GM12878 (cell line): ENCODE measurements at regions not wholly inside any gene's neighbourhood (a gene's known extent, or its start where the extent isn't known, plus 50 kb on each side); places are given as distances from the start of the nearest gene placed in this dataset.

ENCODE experiments used
- ATAC-seq: fragments of 200-7000 bp; cut with Tn5 transposase; 3 replicates; pipeline ENCODE4 v1.9.1; 2020; ENCODE audit warnings: mild to moderate bottlenecking, moderate library complexity
- BruUV-seq: library from RNA; stranded (reverse); fragments of 400-500 nt; replicated peaks from 2 replicates; lab custom pipeline; 2021; lab: Mats Ljungman, UMichigan
- CTCF ChIA-PET: fragments of 300-600 bp; sonication (Branson Sonifier 250); formaldehyde crosslinking; extraction: SDS; loops from one replicate; lab custom pipeline; 2021; ENCODE audit warnings: inconsistent platforms; lab: Yijun Ruan, JAX
- POLR2A ChIA-PET: fragments of 350-600 bp; formaldehyde crosslinking; extraction: SDS; loops from one replicate; lab custom pipeline; 2021; ENCODE audit warnings: inconsistent platforms; lab: Charles Lee
- RAD21 ChIA-PET: fragments of 300-600 bp; sonication (Branson Sonifier 250); formaldehyde crosslinking; loops from one replicate; lab custom pipeline; 2023; ENCODE audit warnings: antibody characterized with exemption; ENCODE audit not compliant: unreplicated experiment; lab: Charles Lee
- SMC1A ChIA-PET: fragments of 300-600 bp; sonication (Branson Sonifier 250); formaldehyde crosslinking; loops from one replicate; lab custom pipeline; 2023; ENCODE audit not compliant: unreplicated experiment, uncharacterized antibody; lab: Charles Lee
- DNase-seq: peaks from one replicate; pipeline ENCODE4 v3.0.0-alpha.2; 2011; ENCODE audit warnings: low read depth, low spot score
- FAIRE-seq: peaks from 3 replicates; lab custom pipeline; 2011; peaks lifted over from hg19 to GRCh38; lab: Jason Lieb, UNC
- H2AFZ ChIP-seq: 2 replicates; pipeline ENCODE4 v1.6.0; 2011; ENCODE audit warnings: low read depth, low read length, control low read depth; ENCODE audit not compliant: control insufficient read depth
- H3K27ac ChIP-seq: 2 replicates; pipeline ENCODE4 v1.5.1; 2011; ENCODE audit warnings: control low read depth; ENCODE audit not compliant: control insufficient read depth, insufficient read depth
- H3K27me3 ChIP-seq, 2 experiments: replicated peaks in 1 of 2; 2 replicates each; pipeline versions ENCODE4 v1.6.0 to v1.6.1; 2011; ENCODE audit warnings: low read length in 1 of 2; ENCODE audit not compliant: control insufficient read depth in 2 of 2, insufficient read depth in 2 of 2
- H3K36me3 ChIP-seq, 2 experiments: 2 replicates each; pipeline ENCODE4 v1.5.1; 2011; ENCODE audit warnings: low read length in 1 of 2; ENCODE audit not compliant: control insufficient read depth in 2 of 2, insufficient read depth in 2 of 2
- H3K4me1 ChIP-seq: 2 replicates; pipeline ENCODE4 v1.6.1; 2011; ENCODE audit warnings: mild to moderate bottlenecking, low read length, moderate library complexity, mixed read lengths; ENCODE audit not compliant: control insufficient read depth, insufficient read depth
- H3K4me2 ChIP-seq: 2 replicates; pipeline ENCODE4 v1.6.0; 2011; ENCODE audit warnings: control low read depth; ENCODE audit not compliant: control insufficient read depth, insufficient read depth
- H3K4me3 ChIP-seq: fragments of 200-600 bp; sonication (generic); 2 replicates; pipeline ENCODE4 v1.5.1; 2016
- H3K79me2 ChIP-seq: 2 replicates; pipeline ENCODE4 v1.6.0; 2011; ENCODE audit warnings: low read length; ENCODE audit not compliant: control insufficient read depth, insufficient read depth
- H3K9ac ChIP-seq: 2 replicates; pipeline ENCODE4 v1.8.0; 2011; ENCODE audit warnings: low read length, control low read depth, mixed read lengths; ENCODE audit not compliant: control insufficient read depth, insufficient read depth
- H3K9me3 ChIP-seq: replicated peaks from 3 replicates; pipeline ENCODE4 v1.5.1; 2011; ENCODE audit warnings: mild to moderate bottlenecking, low read length; ENCODE audit not compliant: control insufficient read depth, insufficient read depth
- H4K20me1 ChIP-seq: 2 replicates; pipeline ENCODE4 v1.6.0; 2011; ENCODE audit not compliant: control insufficient read depth, insufficient read depth
- POLR2AphosphoS2 ChIP-seq: IDR thresholded peaks from 2 replicates; pipeline ENCODE4 v1.6.1; 2011; ENCODE audit warnings: low read depth, mild to moderate bottlenecking, low read length, improper control_type of control experiment, moderate library complexity
- WGBS: methylation state at CpG from one replicate; pipeline ENCODE4 v1.1.6; 2016; ENCODE audit warnings: low lambda C conversion rate; ENCODE audit not compliant: insufficient replicate concordance, insufficient coverage; ENCODE audit errors: missing lambda C conversion rate; 5-methylcytosine and 5-hydroxymethylcytosine counted together
- in situ Hi-C: fragments of 300-500 bp; cut with MboI; formaldehyde crosslinking; loops from 9 replicates; pipeline ENCODE4 v1.14.3; 2018; ENCODE audit warnings: mixed read lengths
- intact Hi-C: fragments of 100-400 bp; cut with micrococcal nuclease; formaldehyde crosslinking; loops from one replicate; pipeline ENCODE4 v1.14.2; 2022; ENCODE audit not compliant: unreplicated experiment
- TF ChIP-seq, protein P1 (sequence below): fragments of 450-650 bp; formaldehyde crosslinking; IDR thresholded peaks from 2 replicates; pipeline ENCODE4 v1.4.0; 2020; ENCODE audit warnings: mild to moderate bottlenecking, moderate library complexity
- TF ChIP-seq, protein P2 (sequence below): fragments of 450-650 bp; IDR thresholded peaks from 2 replicates; pipeline ENCODE4 v1.6.1; 2017; ENCODE audit warnings: low read depth, mild to moderate bottlenecking, moderate library complexity

DNA sequence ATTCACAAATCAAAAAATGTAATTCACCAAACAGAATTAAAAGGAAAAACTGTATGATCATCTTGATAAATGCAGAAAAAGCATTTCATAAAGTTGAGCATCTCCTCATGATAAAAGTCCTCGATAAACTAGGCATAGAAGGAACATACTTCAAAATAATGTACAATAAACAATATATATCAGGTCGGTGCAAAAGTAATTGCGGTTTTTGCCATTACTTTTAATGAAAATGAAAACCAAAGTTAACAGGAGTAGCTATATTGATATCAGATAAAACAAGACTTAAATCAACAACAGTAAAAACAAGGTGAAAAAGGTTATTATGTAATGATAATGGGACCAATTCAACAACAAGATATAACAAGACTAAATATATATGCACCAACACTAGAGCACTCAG, 372.1 kb downstream of the RAB28 start:
- H3K27ac ChIP-seq, result no peak overlapping the region
- H3K9me3 ChIP-seq, result no peaks in the 10 kb centered on the region
- no peak for DNase-seq
- no peaks in the 10 kb centered on the region for H3K79me2 ChIP-seq
- H3K9ac ChIP-seq, result no peak overlapping the region
- H3K4me3 ChIP-seq, result no peak overlapping the region
- in situ Hi-C loops (no loop called here), intact Hi-C loops (no loop called here)
- H2AFZ ChIP-seq, result no peak overlapping the region
- TF ChIP-seq, protein P1, sequence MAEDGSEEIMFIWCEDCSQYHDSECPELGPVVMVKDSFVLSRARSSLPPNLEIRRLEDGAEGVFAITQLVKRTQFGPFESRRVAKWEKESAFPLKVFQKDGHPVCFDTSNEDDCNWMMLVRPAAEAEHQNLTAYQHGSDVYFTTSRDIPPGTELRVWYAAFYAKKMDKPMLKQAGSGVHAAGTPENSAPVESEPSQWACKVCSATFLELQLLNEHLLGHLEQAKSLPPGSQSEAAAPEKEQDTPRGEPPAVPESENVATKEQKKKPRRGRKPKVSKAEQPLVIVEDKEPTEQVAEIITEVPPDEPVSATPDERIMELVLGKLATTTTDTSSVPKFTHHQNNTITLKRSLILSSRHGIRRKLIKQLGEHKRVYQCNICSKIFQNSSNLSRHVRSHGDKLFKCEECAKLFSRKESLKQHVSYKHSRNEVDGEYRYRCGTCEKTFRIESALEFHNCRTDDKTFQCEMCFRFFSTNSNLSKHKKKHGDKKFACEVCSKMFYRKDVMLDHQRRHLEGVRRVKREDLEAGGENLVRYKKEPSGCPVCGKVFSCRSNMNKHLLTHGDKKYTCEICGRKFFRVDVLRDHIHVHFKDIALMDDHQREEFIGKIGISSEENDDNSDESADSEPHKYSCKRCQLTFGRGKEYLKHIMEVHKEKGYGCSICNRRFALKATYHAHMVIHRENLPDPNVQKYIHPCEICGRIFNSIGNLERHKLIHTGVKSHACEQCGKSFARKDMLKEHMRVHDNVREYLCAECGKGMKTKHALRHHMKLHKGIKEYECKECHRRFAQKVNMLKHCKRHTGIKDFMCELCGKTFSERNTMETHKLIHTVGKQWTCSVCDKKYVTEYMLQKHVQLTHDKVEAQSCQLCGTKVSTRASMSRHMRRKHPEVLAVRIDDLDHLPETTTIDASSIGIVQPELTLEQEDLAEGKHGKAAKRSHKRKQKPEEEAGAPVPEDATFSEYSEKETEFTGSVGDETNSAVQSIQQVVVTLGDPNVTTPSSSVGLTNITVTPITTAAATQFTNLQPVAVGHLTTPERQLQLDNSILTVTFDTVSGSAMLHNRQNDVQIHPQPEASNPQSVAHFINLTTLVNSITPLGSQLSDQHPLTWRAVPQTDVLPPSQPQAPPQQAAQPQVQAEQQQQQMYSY (CRISPR knock-in tag), result no peak
- no peak for TF ChIP-seq POLR2AphosphoS2
- TF ChIP-seq, protein P2, sequence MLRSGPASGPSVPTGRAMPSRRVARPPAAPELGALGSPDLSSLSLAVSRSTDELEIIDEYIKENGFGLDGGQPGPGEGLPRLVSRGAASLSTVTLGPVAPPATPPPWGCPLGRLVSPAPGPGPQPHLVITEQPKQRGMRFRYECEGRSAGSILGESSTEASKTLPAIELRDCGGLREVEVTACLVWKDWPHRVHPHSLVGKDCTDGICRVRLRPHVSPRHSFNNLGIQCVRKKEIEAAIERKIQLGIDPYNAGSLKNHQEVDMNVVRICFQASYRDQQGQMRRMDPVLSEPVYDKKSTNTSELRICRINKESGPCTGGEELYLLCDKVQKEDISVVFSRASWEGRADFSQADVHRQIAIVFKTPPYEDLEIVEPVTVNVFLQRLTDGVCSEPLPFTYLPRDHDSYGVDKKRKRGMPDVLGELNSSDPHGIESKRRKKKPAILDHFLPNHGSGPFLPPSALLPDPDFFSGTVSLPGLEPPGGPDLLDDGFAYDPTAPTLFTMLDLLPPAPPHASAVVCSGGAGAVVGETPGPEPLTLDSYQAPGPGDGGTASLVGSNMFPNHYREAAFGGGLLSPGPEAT, result no peak
- ChIA-PET POLR2A (no interaction called here), RAD21 (no interaction called here), CTCF (no interaction called here), SMC1A (no interaction called here)
- H3K4me2 ChIP-seq, result no peak overlapping the region
- BruUV-seq, result no TSS peak
- peak; percentile 31 for FAIRE-seq
- 34% methylated on average over 3 of the region's 3 CpGs for WGBS
- no peaks in the 10 kb centered on the region for H4K20me1 ChIP-seq
- ATAC-seq, result no peak
- H3K36me3 ChIP-seq, result no peaks in the 10 kb centered on the region
- H3K27me3 ChIP-seq, result no peaks in the 10 kb centered on the region
- no peaks in the 10 kb centered on the region for H3K4me1 ChIP-seq
